ENCODE measurements at regions not wholly inside any gene's neighbourhood (a gene's known extent, or its start where the extent isn't known, plus 50 kb on each side); places are given as distances from the start of the nearest gene placed in this dataset.
"Not testable (repeated sequence)": the region's sequence is repeated elsewhere in the genome, so short reads cannot be mapped to it uniquely, and the experiment has no call there.

- no peak for DNase-seq (ENCODE audit: low read depth)
Measured at GRCh38 chr4:15294202-15294601, 133.6 kb upstream of the C1QTNF7 start.

GRCh38 chr4:15294832-15295231 lies 133.0 kb upstream of the C1QTNF7 start:
- DNase-seq (ENCODE audit: low read depth) = no peak

- no peak for DNase-seq (ENCODE audit: low read depth)
Measured at GRCh38 chr4:15295421-15296162, 132.2 kb upstream of the C1QTNF7 start.

GRCh38 chr4:15297344-15297743 lies 130.5 kb upstream of the C1QTNF7 start:
- no peak for DNase-seq (ENCODE audit: low read depth)

- no peak for DNase-seq (ENCODE audit: low read depth)
Measured at GRCh38 chr4:15299627-15300026, 128.2 kb upstream of the C1QTNF7 start.

- DNase-seq (ENCODE audit: low read depth) = no peak
Measured at GRCh38 chr4:15303052-15303641, 124.7 kb upstream of the C1QTNF7 start.

GRCh38 chr4:15314974-15315373 lies 112.9 kb upstream of the C1QTNF7 start:
- DNase-seq (ENCODE audit: low read depth) = no peak

- no peak for DNase-seq (ENCODE audit: low read depth)
Measured at GRCh38 chr4:15317246-15317645, 110.6 kb upstream of the C1QTNF7 start.

GRCh38 chr4:15318621-15319348 lies 109.0 kb upstream of the C1QTNF7 start:
- no peak for DNase-seq (ENCODE audit: low read depth)

GRCh38 chr4:15320121-15320678 lies 107.6 kb upstream of the C1QTNF7 start:
- DNase-seq (ENCODE audit: low read depth) = no peak

GRCh38 chr4:15322006-15322405 lies 105.8 kb upstream of the C1QTNF7 start:
- no peak for DNase-seq (ENCODE audit: low read depth)

GRCh38 chr4:15325987-15326386 lies 101.8 kb upstream of the C1QTNF7 start:
- DNase-seq (ENCODE audit: low read depth) = no peak

GRCh38 chr4:15327311-15328298 lies 100.2 kb upstream of the C1QTNF7 start:
- no peak for DNase-seq (ENCODE audit: low read depth)

GRCh38 chr4:15331930-15332329 lies 95.9 kb upstream of the C1QTNF7 start:
- no peak for DNase-seq (ENCODE audit: low read depth)

- no peak for DNase-seq (ENCODE audit: low read depth)
Measured at GRCh38 chr4:15332377-15332776, 95.5 kb upstream of the C1QTNF7 start.

- no peak for DNase-seq (ENCODE audit: low read depth)
Measured at GRCh38 chr4:15333692-15334633, 93.9 kb upstream of the C1QTNF7 start.

GRCh38 chr4:15336410-15337167 lies 91.2 kb upstream of the C1QTNF7 start:
- DNase-seq (ENCODE audit: low read depth) = no peak

- DNase-seq (ENCODE audit: low read depth) = not testable (repeated sequence)
Measured at GRCh38 chr4:15337168-15337657, 90.6 kb upstream of the C1QTNF7 start.

- no peak for DNase-seq (ENCODE audit: low read depth)
Measured at GRCh38 chr4:15339737-15340136, 88.1 kb upstream of the C1QTNF7 start.

- no peak for DNase-seq (ENCODE audit: low read depth)
Measured at GRCh38 chr4:15340332-15340731, 87.5 kb upstream of the C1QTNF7 start.
